Stimulated activated CD4-positive, alpha-beta T cell treated with anti-CD3 and anti-CD28 coated beads, Interleukin-12 subunit alpha, Interleukin-12 subunit beta, amount 100 ng/mL, for 48 hours (primary cell): ENCODE measurements at regions not wholly inside any gene's neighbourhood (a gene's known extent, or its start where the extent isn't known, plus 50 kb on each side); places are given as distances from the start of the nearest gene placed in this dataset.
"Not testable (repeated sequence)": the region's sequence is repeated elsewhere in the genome, so short reads cannot be mapped to it uniquely, and the experiment has no call there.

Experiments
- DNase-seq, 3 donors: peaks; one replicate each; pipeline ENCODE4 v3.0.0-alpha.2; 2020; ENCODE audit warnings: low read depth in 2 of 3, low spot score in 1 of 3

GRCh38 chr5:106288979-106289378 is 1381.8 kb downstream of the EFNA5 start:
- no peak for DNase-seq

GRCh38 chr5:106277540-106278096 is 1393.1 kb downstream of the EFNA5 start:
- DNase-seq: no peak

GRCh38 chr5:106269252-106269843 is 1401.4 kb downstream of the EFNA5 start:
- no peak for DNase-seq

- no peak for DNase-seq
Measured at GRCh38 chr5:106267256-106267655, 1403.5 kb downstream of the EFNA5 start.

- no peak for DNase-seq
Measured at GRCh38 chr5:106262395-106262794, 1408.3 kb downstream of the EFNA5 start.

- not testable (repeated sequence) for DNase-seq
Measured at GRCh38 chr5:106259431-106260090, 1411.2 kb downstream of the EFNA5 start.

- no peak for DNase-seq
Measured at GRCh38 chr5:106258591-106259125, 1412.1 kb downstream of the EFNA5 start.

- no peak for DNase-seq
Measured at GRCh38 chr5:106254784-106255183, 1416.0 kb downstream of the EFNA5 start.

- DNase-seq: not testable (repeated sequence)
Measured at GRCh38 chr5:106246044-106246745, 1424.5 kb downstream of the EFNA5 start.

- no peak for DNase-seq
Measured at GRCh38 chr5:106241409-106241808, 1429.3 kb downstream of the EFNA5 start.

GRCh38 chr5:106205916-106206571 is 1464.7 kb downstream of the EFNA5 start:
- no peak for DNase-seq

GRCh38 chr5:106202035-106202434 is 1468.7 kb downstream of the EFNA5 start:
- no peak for DNase-seq

- DNase-seq: no peak
Measured at GRCh38 chr5:106200971-106201370, 1469.8 kb downstream of the EFNA5 start.

GRCh38 chr5:106195679-106196474 is 1474.9 kb downstream of the EFNA5 start:
- no peak for DNase-seq

- no peak for DNase-seq
Measured at GRCh38 chr5:106189121-106189809, 1481.5 kb downstream of the EFNA5 start.

- DNase-seq: no peak
Measured at GRCh38 chr5:106185661-106186081, 1485.1 kb downstream of the EFNA5 start.

- DNase-seq: no peak
Measured at GRCh38 chr5:106174903-106175302, 1495.8 kb downstream of the EFNA5 start.

GRCh38 chr5:106172681-106173532 is 1497.8 kb downstream of the EFNA5 start:
- DNase-seq: no peak

GRCh38 chr5:106171708-106172107 is 1499.0 kb downstream of the EFNA5 start:
- no peak for DNase-seq
